Upper lobe of left lung (tissue), 4 donors: ENCODE measurements at regions not wholly inside any gene's neighbourhood (a gene's known extent, or its start where the extent isn't known, plus 50 kb on each side); places are given as distances from the start of the nearest gene placed in this dataset.

Source experiments
- EP300 ChIP-seq, 4 donors: sonication (generic); formaldehyde crosslinking; IDR thresholded peaks; one replicate each; pipeline ENCODE4 v1.5.1; 2017; ENCODE audit warnings: antibody characterized with exemption in 4 of 4, control low read depth in 2 of 4
- POLR2A ChIP-seq, 4 donors: fragments of 450-650 bp; IDR thresholded peaks; one replicate each; pipeline ENCODE4 v1.5.1; 2016 to 2017; ENCODE audit warnings: antibody characterized with exemption in 4 of 4, mild to moderate bottlenecking in 2 of 4
- POLR2AphosphoS5 ChIP-seq, 2 donors: sonication (generic); formaldehyde crosslinking; IDR thresholded peaks; one replicate each; pipeline ENCODE4 v1.5.1; 2017; ENCODE audit warnings: antibody characterized with exemption in 2 of 2
- TF ChIP-seq, protein P1 (sequence below), 6 experiments: fragments of 450-650 bp in 4 of 6; fragments of 200-600 bp in 2 of 6; sonication (generic) in 2 of 6; IDR thresholded peaks; one replicate each; pipeline ENCODE4 v1.5.1; 2016 to 2019; ENCODE audit warnings: antibody characterized with exemption in 6 of 6

DNA sequence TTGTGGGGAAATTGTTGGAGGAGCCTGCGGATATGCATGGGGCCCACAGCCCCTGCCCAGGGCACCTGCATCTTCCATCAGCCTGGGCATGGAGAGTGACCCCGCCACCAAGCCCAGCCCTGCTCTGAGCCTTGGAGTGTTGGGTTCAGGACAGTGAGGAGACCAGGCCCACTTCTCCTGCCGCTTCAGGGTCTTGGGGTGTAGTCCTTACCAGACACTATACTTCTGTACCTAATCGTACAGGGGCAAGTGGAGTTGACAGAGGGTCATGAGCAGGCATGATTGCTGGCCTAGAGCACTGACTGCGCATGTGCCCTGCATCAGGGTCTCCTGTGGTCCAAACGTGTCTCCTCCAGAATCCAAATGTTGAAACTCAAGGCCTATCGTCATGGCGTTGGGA lies 108.9 kb upstream of the ZNF236 start:
- TF ChIP-seq, protein P1, sequence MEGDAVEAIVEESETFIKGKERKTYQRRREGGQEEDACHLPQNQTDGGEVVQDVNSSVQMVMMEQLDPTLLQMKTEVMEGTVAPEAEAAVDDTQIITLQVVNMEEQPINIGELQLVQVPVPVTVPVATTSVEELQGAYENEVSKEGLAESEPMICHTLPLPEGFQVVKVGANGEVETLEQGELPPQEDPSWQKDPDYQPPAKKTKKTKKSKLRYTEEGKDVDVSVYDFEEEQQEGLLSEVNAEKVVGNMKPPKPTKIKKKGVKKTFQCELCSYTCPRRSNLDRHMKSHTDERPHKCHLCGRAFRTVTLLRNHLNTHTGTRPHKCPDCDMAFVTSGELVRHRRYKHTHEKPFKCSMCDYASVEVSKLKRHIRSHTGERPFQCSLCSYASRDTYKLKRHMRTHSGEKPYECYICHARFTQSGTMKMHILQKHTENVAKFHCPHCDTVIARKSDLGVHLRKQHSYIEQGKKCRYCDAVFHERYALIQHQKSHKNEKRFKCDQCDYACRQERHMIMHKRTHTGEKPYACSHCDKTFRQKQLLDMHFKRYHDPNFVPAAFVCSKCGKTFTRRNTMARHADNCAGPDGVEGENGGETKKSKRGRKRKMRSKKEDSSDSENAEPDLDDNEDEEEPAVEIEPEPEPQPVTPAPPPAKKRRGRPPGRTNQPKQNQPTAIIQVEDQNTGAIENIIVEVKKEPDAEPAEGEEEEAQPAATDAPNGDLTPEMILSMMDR (IDR thresholded peaks at IDR 0.05): no peak
- no peak for TF ChIP-seq EP300 (IDR thresholded peaks at IDR 0.05)
- TF ChIP-seq POLR2A (IDR thresholded peaks at IDR 0.05): no peak
- no peak for TF ChIP-seq POLR2AphosphoS5 (IDR thresholded peaks at IDR 0.05)
